Upper lobe of left lung (tissue), 6 donors: ENCODE measurements at regions not wholly inside any gene's neighbourhood (a gene's known extent, or its start where the extent isn't known, plus 50 kb on each side); places are given as distances from the start of the nearest gene placed in this dataset.

Experiments
- ATAC-seq, 2 donors: fragments of 200-7000 bp; cut with Tn5 transposase; one replicate each; pipeline ENCODE4 v1.9.1; 2022; ENCODE audit warnings: mild to moderate bottlenecking in 2 of 2, moderate library complexity in 2 of 2; ENCODE audit not compliant: low FRiP score in 2 of 2
- DNase-seq, 2 donors: peaks; one replicate each; pipeline ENCODE4 v3.0.0-alpha.2; 2019 to 2020
- H3K27ac ChIP-seq, 4 donors: fragments of 200-600 bp; sonication (generic); one replicate each; pipeline ENCODE4 v1.5.1; 2016 to 2019
- H3K27me3 ChIP-seq, 4 donors: fragments of 200-600 bp; sonication (generic); one replicate each; pipeline ENCODE4 v1.5.1; 2017 to 2019
- H3K36me3 ChIP-seq, 4 donors: fragments of 200-600 bp; sonication (generic); one replicate each; pipeline ENCODE4 v1.5.1; 2016 to 2019
- H3K4me1 ChIP-seq, 4 donors: fragments of 200-600 bp; sonication (generic); one replicate each; pipeline ENCODE4 v1.5.1; 2018 to 2019
- H3K4me3 ChIP-seq, 4 donors: fragments of 200-600 bp; sonication (generic); one replicate each; pipeline ENCODE4 v1.5.1; 2017 to 2019; ENCODE audit warnings: mild to moderate bottlenecking in 2 of 4, moderate library complexity in 1 of 4
- H3K9me3 ChIP-seq, 4 donors: fragments of 200-600 bp; sonication (generic); one replicate each; pipeline ENCODE4 v1.5.1; 2018 to 2019
- EP300 ChIP-seq, 4 donors: sonication (generic); formaldehyde crosslinking; IDR thresholded peaks; one replicate each; pipeline ENCODE4 v1.5.1; 2017; ENCODE audit warnings: antibody characterized with exemption in 4 of 4, control low read depth in 2 of 4
- POLR2A ChIP-seq, 4 donors: fragments of 450-650 bp; IDR thresholded peaks; one replicate each; pipeline ENCODE4 v1.5.1; 2016 to 2017; ENCODE audit warnings: antibody characterized with exemption in 4 of 4, mild to moderate bottlenecking in 2 of 4
- POLR2AphosphoS5 ChIP-seq, 2 donors: sonication (generic); formaldehyde crosslinking; IDR thresholded peaks; one replicate each; pipeline ENCODE4 v1.5.1; 2017; ENCODE audit warnings: antibody characterized with exemption in 2 of 2
- WGBS, 2 donors: methylation state at CpG; one replicate each; pipeline ENCODE4 v1.1.5; 2017 to 2018; 5-methylcytosine and 5-hydroxymethylcytosine counted together
- TF ChIP-seq, protein P1 (sequence below), 6 experiments: fragments of 450-650 bp in 4 of 6; fragments of 200-600 bp in 2 of 6; sonication (generic) in 2 of 6; IDR thresholded peaks; one replicate each; pipeline ENCODE4 v1.5.1; 2016 to 2019; ENCODE audit warnings: antibody characterized with exemption in 6 of 6
- donor health status: DM: no; HTN: no; CAD: no; lungs with moderate emphysema.
- donor health status: DM: no; HTN: yes; CAD: no; lungs with severe emphysema.

DNA sequence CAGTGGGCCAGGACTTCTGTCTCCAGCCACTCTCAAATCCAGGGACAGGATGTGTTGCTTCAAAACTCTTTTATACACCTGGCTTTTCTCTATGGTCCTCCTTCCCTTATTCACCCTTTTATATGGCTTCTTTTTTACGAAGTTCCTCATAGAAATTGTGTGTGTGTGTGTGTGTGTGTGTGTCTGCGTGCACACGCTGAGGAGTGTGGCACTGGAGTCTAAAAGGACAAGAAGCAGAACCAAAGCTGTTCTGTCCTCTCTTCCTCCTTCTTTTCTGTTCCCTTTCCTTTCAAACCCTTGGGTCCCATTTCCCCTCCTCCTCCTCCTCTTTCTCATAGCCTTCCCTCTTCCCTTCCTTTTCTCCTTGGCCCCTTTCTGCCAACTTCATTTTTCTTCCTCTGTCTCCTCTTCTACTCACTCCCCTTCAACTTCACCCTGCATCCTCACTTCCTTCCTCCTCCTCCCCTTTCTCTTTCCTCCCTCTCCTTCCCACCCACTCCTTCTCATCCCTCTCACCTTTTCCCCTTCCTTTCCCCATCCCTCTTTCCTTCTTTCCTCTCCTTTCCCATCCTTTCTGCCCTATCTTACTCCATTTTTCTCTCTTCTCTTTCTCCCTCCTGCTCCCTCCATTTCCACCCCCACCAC, 360.5 kb downstream of the MID1IP1 start:
- no peak overlapping the region for H3K27ac ChIP-seq
- H3K27me3 ChIP-seq: no peaks in the 10 kb centered on the region
- 60 to 82% methylated on average over 3 of the region's 3 CpGs for WGBS, 2 donors
- no peak for TF ChIP-seq POLR2AphosphoS5 (IDR thresholded peaks at IDR 0.05)
- TF ChIP-seq, protein P1, sequence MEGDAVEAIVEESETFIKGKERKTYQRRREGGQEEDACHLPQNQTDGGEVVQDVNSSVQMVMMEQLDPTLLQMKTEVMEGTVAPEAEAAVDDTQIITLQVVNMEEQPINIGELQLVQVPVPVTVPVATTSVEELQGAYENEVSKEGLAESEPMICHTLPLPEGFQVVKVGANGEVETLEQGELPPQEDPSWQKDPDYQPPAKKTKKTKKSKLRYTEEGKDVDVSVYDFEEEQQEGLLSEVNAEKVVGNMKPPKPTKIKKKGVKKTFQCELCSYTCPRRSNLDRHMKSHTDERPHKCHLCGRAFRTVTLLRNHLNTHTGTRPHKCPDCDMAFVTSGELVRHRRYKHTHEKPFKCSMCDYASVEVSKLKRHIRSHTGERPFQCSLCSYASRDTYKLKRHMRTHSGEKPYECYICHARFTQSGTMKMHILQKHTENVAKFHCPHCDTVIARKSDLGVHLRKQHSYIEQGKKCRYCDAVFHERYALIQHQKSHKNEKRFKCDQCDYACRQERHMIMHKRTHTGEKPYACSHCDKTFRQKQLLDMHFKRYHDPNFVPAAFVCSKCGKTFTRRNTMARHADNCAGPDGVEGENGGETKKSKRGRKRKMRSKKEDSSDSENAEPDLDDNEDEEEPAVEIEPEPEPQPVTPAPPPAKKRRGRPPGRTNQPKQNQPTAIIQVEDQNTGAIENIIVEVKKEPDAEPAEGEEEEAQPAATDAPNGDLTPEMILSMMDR (IDR thresholded peaks at IDR 0.05): no peak
- TF ChIP-seq EP300 (IDR thresholded peaks at IDR 0.05): no peak
- TF ChIP-seq POLR2A (IDR thresholded peaks at IDR 0.05): no peak
- H3K36me3 ChIP-seq: no peaks in the 10 kb centered on the region
- H3K9me3 ChIP-seq: no peaks in the 10 kb centered on the region
- ATAC-seq (no peak), DNase-seq (no peak)
- H3K4me1 ChIP-seq: peaks cover 0 to 7% (median 2%) of the 10 kb centered on the region in 4 donors
- peak overlapping the region in 1 of 4 donors; percentile 5 for H3K4me3 ChIP-seq

GRCh38 chrX:39162322-39162735, 361.1 kb downstream of the MID1IP1 start:
- WGBS, 2 donors: 30 to 67% methylated on average over 1 to 19 of the region's 29 CpGs
- Histone ChIP-seq H3K4me1 (peaks cover 0 to 7% (median 2%) of the 10 kb centered on the region in 4 donors), H3K36me3 (no peaks in the 10 kb centered on the region), H3K27ac (no peak overlapping the region), H3K27me3 (no peaks in the 10 kb centered on the region), H3K9me3 (no peaks in the 10 kb centered on the region), H3K4me3 (peak overlapping the region in 2 of 4 donors; percentile 5 to 28)
- ATAC-seq (peak in 1 of 2 donors; percentile 61), DNase-seq (peak in 1 of 2 donors; percentile 85)
- TF ChIP-seq EP300 (IDR thresholded peaks at IDR 0.05): no peak
- TF ChIP-seq, protein P1 (IDR thresholded peaks at IDR 0.05): peak in 1 of 6 experiments; percentile 24

DNA sequence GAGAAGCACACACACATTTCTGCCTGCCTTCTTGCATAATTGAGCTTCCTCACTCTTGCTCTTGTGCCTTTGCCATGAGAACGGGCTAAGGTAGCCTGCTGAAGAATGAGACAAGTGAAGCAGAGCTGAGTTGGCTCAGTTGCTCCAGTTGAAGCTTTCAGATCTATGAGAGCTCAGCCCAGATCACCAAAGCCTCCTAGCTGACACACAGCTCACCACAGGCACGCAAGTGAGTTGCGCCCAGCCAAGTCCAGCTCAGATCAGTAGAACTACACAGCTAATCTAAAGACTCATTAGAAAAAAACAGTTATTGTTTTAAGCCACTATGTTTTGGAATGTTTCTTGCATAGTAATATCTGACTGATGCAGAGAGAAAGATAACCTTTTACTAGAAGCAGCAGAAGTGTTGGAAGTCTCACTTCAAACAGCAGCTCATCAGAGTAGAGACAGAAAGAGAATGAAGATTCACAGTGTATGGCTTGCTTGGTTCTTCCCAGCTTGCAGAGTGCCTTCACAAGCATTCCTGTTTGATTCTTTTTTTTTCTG, 362.4 kb downstream of the MID1IP1 start:
- Histone ChIP-seq H3K36me3 (no peaks in the 10 kb centered on the region), H3K4me1 (peaks cover 0 to 7% (median 2%) of the 10 kb centered on the region in 4 donors), H3K27me3 (no peaks in the 10 kb centered on the region), H3K4me3 (no peak overlapping the region), H3K27ac (no peak overlapping the region), H3K9me3 (no peaks in the 10 kb centered on the region)
- DNase-seq (no peak), ATAC-seq (no peak)
- 83% methylated on average over 3 of the region's 3 CpGs; no CpG with 5 or more reads in 1 of the 2 donors for WGBS, 2 donors
- TF ChIP-seq POLR2A (IDR thresholded peaks at IDR 0.05) (no peak), EP300 (IDR thresholded peaks at IDR 0.05) (no peak), POLR2AphosphoS5 (IDR thresholded peaks at IDR 0.05) (no peak)
- TF ChIP-seq, protein P1 (IDR thresholded peaks at IDR 0.05): no peak

DNA sequence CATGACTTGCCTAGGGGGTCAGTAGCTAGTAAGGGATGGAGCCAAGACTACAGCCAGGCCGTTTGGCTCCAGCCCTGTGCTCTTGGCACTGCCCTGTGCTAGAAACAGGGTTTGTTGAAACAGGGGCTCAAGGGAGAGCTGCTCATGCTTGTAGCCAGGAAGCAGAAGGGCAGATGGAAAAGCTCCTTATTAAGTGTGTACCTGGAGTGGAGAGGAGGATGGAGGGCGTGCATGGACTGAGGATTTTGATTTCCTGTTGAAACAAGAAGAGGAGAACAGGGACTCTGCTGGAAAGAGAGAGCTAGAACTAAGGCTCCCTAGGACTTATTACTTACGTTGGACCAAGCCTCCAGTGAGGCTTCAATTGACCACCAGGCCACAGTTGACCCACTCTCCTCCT, 363.0 kb downstream of the MID1IP1 start:
- Histone ChIP-seq H3K9me3 (no peaks in the 10 kb centered on the region), H3K4me3 (no peak overlapping the region), H3K4me1 (peaks cover 0 to 7% (median 2%) of the 10 kb centered on the region in 4 donors), H3K36me3 (no peaks in the 10 kb centered on the region), H3K27ac (no peak overlapping the region), H3K27me3 (no peaks in the 10 kb centered on the region)
- DNase-seq: no peak
- ATAC-seq: no peak
- TF ChIP-seq, protein P1 (IDR thresholded peaks at IDR 0.05): no peak
- TF ChIP-seq EP300 (IDR thresholded peaks at IDR 0.05) (no peak), POLR2A (IDR thresholded peaks at IDR 0.05) (no peak), POLR2AphosphoS5 (IDR thresholded peaks at IDR 0.05) (no peak)
- 47 to 73% methylated on average over 3 of the region's 3 CpGs for WGBS, 2 donors

- peaks cover 0 to 7% (median 2%) of the 10 kb centered on the region in 4 donors for H3K4me1 ChIP-seq
- H3K36me3 ChIP-seq: no peaks in the 10 kb centered on the region
- TF ChIP-seq EP300 (IDR thresholded peaks at IDR 0.05) (no peak), POLR2AphosphoS5 (IDR thresholded peaks at IDR 0.05) (no peak)
- DNase-seq (no peak), ATAC-seq (no peak)
- 60 to 80% methylated on average over 1 of the region's 1 CpG for WGBS, 2 donors
- H3K9me3 ChIP-seq: no peaks in the 10 kb centered on the region
- no peak overlapping the region for H3K27ac ChIP-seq
- no peaks in the 10 kb centered on the region for H3K27me3 ChIP-seq
- H3K4me3 ChIP-seq: no peak overlapping the region
These were observed 363.9 kb downstream of the MID1IP1 start for GRCh38 chrX:39165185-39165584.
